ENCODE measurements at regions not wholly inside any gene's neighbourhood (a gene's known extent, or its start where the extent isn't known, plus 50 kb on each side); places are given as distances from the start of the nearest gene placed in this dataset.

- no peak for FAIRE-seq
- H4K91ac ChIP-seq (replicated peaks; ENCODE audit: insufficient read length, low read length) = no peak overlapping the region
- TF ChIP-seq EZH2 (IDR thresholded peaks at IDR 0.05; ENCODE audit: low read depth, low read length, severe bottlenecking) (no peak), RAD21 (IDR thresholded peaks at IDR 0.05 in 1 of 2, conservative IDR thresholded peaks at IDR 0.05 in 1 of 2; ENCODE audit: low read depth in 2 of 2, low read length in 2 of 2) (no peak), ASH2L (IDR thresholded peaks at IDR 0.05; ENCODE audit: low read length) (no peak), CTCF (IDR thresholded peaks at IDR 0.05; ENCODE audit: control extremely low read depth in 1 of 3, insufficient read depth in 1 of 3, low read depth in 1 of 3, low read length in 3 of 3) (no peak), NRF1 (IDR thresholded peaks at IDR 0.05; ENCODE audit: low read depth, low read length) (no peak), POLR2AphosphoS5 (IDR thresholded peaks at IDR 0.05; ENCODE audit: low read depth, low read length) (no peak), KDM4A (IDR thresholded peaks at IDR 0.05; ENCODE audit: low read depth, low read length, severe bottlenecking) (no peak), KDM5A (IDR thresholded peaks at IDR 0.05; ENCODE audit: low read length) (no peak), CREB1 (IDR thresholded peaks at IDR 0.05) (no peak), SIN3A (conservative IDR thresholded peaks at IDR 0.05 in 1 of 2, IDR thresholded peaks at IDR 0.05 in 1 of 2; ENCODE audit: low read depth in 1 of 2, low read length in 2 of 2) (no peak)
Measured at GRCh38 chr2:20539133-20539719, 92.4 kb downstream of the RHOB start.

More at GRCh38 chr2:20539133-20539719, 92.4 kb downstream of the RHOB start:
- no peak overlapping the region for H3K4me3 ChIP-seq (ENCODE audit: extremely low read depth in 1 of 4, insufficient read depth in 2 of 4, low read depth in 3 of 4, low read length in 4 of 4)
- no peak overlapping the region for H4K8ac ChIP-seq (ENCODE audit: extremely low read depth, insufficient read depth, low read length)
- ChIA-PET CTCF (ENCODE audit: partially characterized antibody) (interaction anchor here (0.6 to 2.3 kb wide), 3 partner anchors 53 to 432 kb away, joined by 3 to 5 read pairs (median 3); partner anchors contain the start of gene RHOB), POLR2A (ENCODE audit: partially characterized antibody) (interaction anchor here (1.3 kb wide), 1 partner anchor 9 kb away, joined by 3 read pairs; no protein-coding TSS in a partner anchor)
- no peaks in the 10 kb centered on the region for H3K36me3 ChIP-seq (ENCODE audit: control insufficient read depth in 2 of 4, insufficient read depth in 4 of 4, low read length in 3 of 4)
- H3K4me2 ChIP-seq (ENCODE audit: insufficient read depth in 1 of 2, low read depth in 2 of 2, low read length in 2 of 2) = no peak overlapping the region
- peak overlapping the region; percentile 26; the same call in 1 of the 2 replicates for H2BK15ac ChIP-seq (ENCODE audit: low read length)
- H3K4me1 ChIP-seq (replicated peaks in 1 of 4; ENCODE audit: control insufficient read depth in 3 of 4, insufficient read depth in 4 of 4, low read length in 3 of 4) = peaks cover 9 to 24% (median 16%) of the 10 kb centered on the region in 4 experiments
- H3K79me2 ChIP-seq (ENCODE audit: control insufficient read depth in 1 of 2, insufficient read depth in 2 of 2, low read length in 2 of 2) = no peaks in the 10 kb centered on the region
- no peak overlapping the region for H3K23ac ChIP-seq (ENCODE audit: insufficient read length)
- no peaks in the 10 kb centered on the region for H3K9me3 ChIP-seq (ENCODE audit: insufficient read depth in 2 of 2, low read depth in 1 of 2, low read length in 1 of 2)
- H3K27ac ChIP-seq (ENCODE audit: low read depth, low read length) = no peak overlapping the region
- H2BK5ac ChIP-seq (ENCODE audit: low read depth, low read length) = no peak overlapping the region
- H2BK120ac ChIP-seq (replicated peaks; ENCODE audit: low read depth, low read length) = no peak overlapping the region
- H3K27me3 ChIP-seq (replicated peaks in 1 of 4; ENCODE audit: control insufficient read depth in 3 of 4, extremely low read depth in 1 of 4, insufficient read depth in 3 of 4, low read length in 3 of 4) = peaks cover 0 to 2% (median 0%) of the 10 kb centered on the region in 4 experiments; a peak in 2 of 7 replicates
- no peak overlapping the region for H2AFZ ChIP-seq (ENCODE audit: low read length)
- no peak overlapping the region for H4K5ac ChIP-seq (ENCODE audit: insufficient read length, low read depth, low read length)
- no peak overlapping the region for H3K9ac ChIP-seq (replicated peaks in 1 of 4; ENCODE audit: extremely low read depth in 1 of 4, low read depth in 3 of 4, low read length in 3 of 4)
- H3K23me2 ChIP-seq (ENCODE audit: low read depth, low read length) = no peaks in the 10 kb centered on the region
- 0 out of 2 replicates have a peak overlapping the region, but pooled peaks have one; percentile 82 for H2BK12ac ChIP-seq (ENCODE audit: low read depth, low read length)
- 77% methylated on average over 6 of the region's 6 CpGs; no CpG with 5 or more reads in 1 of the 2 experiments for WGBS, 2 experiments (ENCODE audit: extremely low coverage in 1 of 2, insufficient coverage in 1 of 2, insufficient read length in 1 of 2, insufficient replicate concordance in 2 of 2, low coverage in 1 of 2, low lambda C conversion rate in 2 of 2, missing lambda C conversion rate in 1 of 2)
- no peak overlapping the region; the same call in 1 of the 2 replicates for H2AK5ac ChIP-seq (ENCODE audit: low read depth, low read length)
- no peak overlapping the region for H3K56ac ChIP-seq (replicated peaks; ENCODE audit: insufficient read length, low read depth, low read length)
- H2BK20ac ChIP-seq (ENCODE audit: low read length) = no peak overlapping the region
- H3K79me1 ChIP-seq (ENCODE audit: low read depth, low read length) = no peaks in the 10 kb centered on the region
- H3K4ac ChIP-seq (replicated peaks; ENCODE audit: insufficient read length, low read depth, low read length) = no peak overlapping the region
- H4K20me1 ChIP-seq (replicated peaks in 1 of 2; ENCODE audit: control insufficient read depth in 1 of 2, insufficient read depth in 2 of 2, low read length in 2 of 2) = no peaks in the 10 kb centered on the region
- no peak overlapping the region for H3K14ac ChIP-seq (ENCODE audit: insufficient read length)
- no peak for DNase-seq (ENCODE audit: low read depth in 1 of 2, low spot score in 2 of 2)
- H3K18ac ChIP-seq (ENCODE audit: extremely low read depth, low read length) = no peak overlapping the region
